DOHH2 (cell line): ENCODE measurements at regions not wholly inside any gene's neighbourhood (a gene's known extent, or its start where the extent isn't known, plus 50 kb on each side); places are given as distances from the start of the nearest gene placed in this dataset.
"Not testable (repeated sequence)": the region's sequence is repeated elsewhere in the genome, so short reads cannot be mapped to it uniquely, and the experiment has no call there.

Source experiments
- H3F3A ChIP-seq: fragments of 200-600 bp; sonication (generic), shearing (Covaris generic); 2 replicates; pipeline ENCODE4 v1.6.0; 2016; ENCODE audit warnings: antibody characterized with exemption, mild to moderate bottlenecking; ENCODE audit not compliant: control insufficient read depth, insufficient read depth
- H3K27ac ChIP-seq: fragments of 200-600 bp; sonication (generic); 2 replicates; pipeline ENCODE4 v1.5.1; 2014; ENCODE audit warnings: low read depth, mild to moderate bottlenecking, low read length, moderate library complexity
- H3K27me3 ChIP-seq: fragments of 200-600 bp; sonication (generic); 2 replicates; pipeline ENCODE4 v1.6.1; 2014; ENCODE audit warnings: mild to moderate bottlenecking, low read length, mixed read lengths; ENCODE audit not compliant: control insufficient read depth
- H3K36me3 ChIP-seq: fragments of 200-600 bp; sonication (generic); 2 replicates; pipeline ENCODE4 v1.6.1; 2014; ENCODE audit warnings: mild to moderate bottlenecking, low read length, moderate library complexity, mixed read lengths; ENCODE audit not compliant: control insufficient read depth
- H3K4me1 ChIP-seq: fragments of 200-600 bp; sonication (generic); 2 replicates; pipeline ENCODE4 v1.6.1; 2014; ENCODE audit warnings: mild to moderate bottlenecking, low read length, mixed read lengths; ENCODE audit not compliant: control insufficient read depth
- H3K4me2 ChIP-seq: fragments of 200-600 bp; sonication (generic); 2 replicates; pipeline ENCODE4 v1.6.0; 2014; ENCODE audit warnings: mild to moderate bottlenecking, low read length, moderate library complexity
- H3K4me3 ChIP-seq: fragments of 200-600 bp; sonication (generic); 2 replicates; pipeline ENCODE4 v1.5.1; 2014; ENCODE audit warnings: mild to moderate bottlenecking, low read length, mixed read lengths
- H3K79me2 ChIP-seq: fragments of 200-600 bp; sonication (generic); 2 replicates; pipeline ENCODE4 v1.6.1; 2014; ENCODE audit warnings: mild to moderate bottlenecking, low read length, mixed read lengths; ENCODE audit not compliant: control insufficient read depth
- H3K9me2 ChIP-seq: fragments of 200-600 bp; sonication (generic); replicated peaks from 2 replicates; pipeline ENCODE4 v1.6.1; 2014; ENCODE audit warnings: mild to moderate bottlenecking, low read length, mixed read lengths; ENCODE audit not compliant: control insufficient read depth
- H3K9me3 ChIP-seq: fragments of 200-600 bp; sonication (generic); 2 replicates; pipeline ENCODE4 v1.6.1; 2014; ENCODE audit warnings: antibody characterized with exemption, low read length, mixed read lengths; ENCODE audit not compliant: control insufficient read depth, insufficient read depth
- H4K20me1 ChIP-seq: fragments of 200-600 bp; sonication (generic); 2 replicates; pipeline ENCODE4 v1.6.0; 2014; ENCODE audit warnings: low read depth, mild to moderate bottlenecking, antibody characterized with exemption, low read length, moderate library complexity; ENCODE audit not compliant: control insufficient read depth, insufficient read depth
- CTCF ChIP-seq: fragments of 200-600 bp; sonication (generic); IDR thresholded peaks from one replicate; pipeline ENCODE4 v1.5.1; 2014; ENCODE audit warnings: antibody characterized with exemption, mild to moderate bottlenecking, low read depth, low read length; ENCODE audit not compliant: poor library complexity, severe bottlenecking
- EZH2phosphoT487 ChIP-seq: fragments of 200-600 bp; sonication (generic); IDR thresholded peaks from 2 replicates; pipeline ENCODE4 v1.6.1; 2017; ENCODE audit warnings: borderline replicate concordance, mild to moderate bottlenecking, antibody characterized with exemption, low read length, moderate library complexity, mixed read lengths

GRCh38 chrX:142861557-142861956, 164.2 kb upstream of the SPANXN4 start:
- no peaks in the 10 kb centered on the region for H3K9me3 ChIP-seq
- H3K9me2 ChIP-seq = no peaks in the 10 kb centered on the region
- TF ChIP-seq CTCF (no peak), EZH2phosphoT487 (no peak)
- H3K4me2 ChIP-seq = no peak overlapping the region
- H3F3A ChIP-seq = no peaks in the 10 kb centered on the region
- no peaks in the 10 kb centered on the region for H4K20me1 ChIP-seq
- no peaks in the 10 kb centered on the region for H3K27me3 ChIP-seq
- no peaks in the 10 kb centered on the region for H3K79me2 ChIP-seq
- H3K27ac ChIP-seq = no peak overlapping the region
- H3K36me3 ChIP-seq = no peaks in the 10 kb centered on the region
- H3K4me1 ChIP-seq = no peaks in the 10 kb centered on the region
- no peak overlapping the region for H3K4me3 ChIP-seq

GRCh38 chrX:142866247-142866646, 159.5 kb upstream of the SPANXN4 start:
- H3K36me3 ChIP-seq, H3K79me2 ChIP-seq, H4K20me1 ChIP-seq, H3K9me2 ChIP-seq, H3K9me3 ChIP-seq, H3F3A ChIP-seq, H3K4me1 ChIP-seq, H3K4me2 ChIP-seq, H3K27ac ChIP-seq, H3K4me3 ChIP-seq, H3K27me3 ChIP-seq: not testable (repeated sequence)

GRCh38 chrX:142873214-142873613, 152.5 kb upstream of the SPANXN4 start:
- no peak for TF ChIP-seq CTCF
- no peaks in the 10 kb centered on the region for H3K9me3 ChIP-seq
- no peaks in the 10 kb centered on the region for H3K27me3 ChIP-seq
- no peaks in the 10 kb centered on the region for H4K20me1 ChIP-seq
- no peaks in the 10 kb centered on the region for H3K36me3 ChIP-seq
- H3K27ac ChIP-seq = no peak overlapping the region
- no peak overlapping the region for H3K4me3 ChIP-seq
- no peaks in the 10 kb centered on the region for H3F3A ChIP-seq
- no peaks in the 10 kb centered on the region for H3K79me2 ChIP-seq
- H3K9me2 ChIP-seq = no peaks in the 10 kb centered on the region
- no peaks in the 10 kb centered on the region for H3K4me1 ChIP-seq
- H3K4me2 ChIP-seq = no peak overlapping the region

- Histone ChIP-seq H3K9me3 (no peaks in the 10 kb centered on the region), H3F3A (no peaks in the 10 kb centered on the region), H3K27ac (no peak overlapping the region), H3K4me1 (no peaks in the 10 kb centered on the region), H3K9me2 (no peaks in the 10 kb centered on the region), H3K36me3 (no peaks in the 10 kb centered on the region), H3K79me2 (no peaks in the 10 kb centered on the region), H3K4me3 (no peak overlapping the region), H4K20me1 (no peaks in the 10 kb centered on the region), H3K4me2 (no peak overlapping the region), H3K27me3 (no peaks in the 10 kb centered on the region)
- TF ChIP-seq EZH2phosphoT487 (no peak), CTCF (no peak)
Measured at GRCh38 chrX:142884881-142885280, 140.8 kb upstream of the SPANXN4 start.
